ENCODE measurements at regions not wholly inside any gene's neighbourhood (a gene's known extent, or its start where the extent isn't known, plus 50 kb on each side); places are given as distances from the start of the nearest gene placed in this dataset.

DNA sequence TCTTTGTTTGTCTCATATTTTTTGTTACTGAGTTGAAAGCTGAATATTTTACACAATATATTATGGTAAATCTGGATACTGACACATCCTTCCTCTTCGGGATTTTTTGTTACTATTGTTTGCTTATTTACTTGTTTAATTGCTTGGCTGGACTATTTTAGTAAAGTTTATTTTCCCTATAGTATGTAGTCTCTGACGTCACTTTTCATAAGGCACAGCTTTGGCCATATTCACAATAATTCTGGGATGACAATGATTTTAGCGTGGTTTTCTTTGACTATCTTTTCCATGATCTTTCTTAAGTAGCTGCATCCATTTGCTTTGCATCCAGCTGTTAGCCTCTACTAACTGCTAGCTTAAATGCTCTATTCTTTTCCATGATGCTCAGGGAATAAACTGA is 552.4 kb downstream of the VGLL3 start (continued):
- TF ChIP-seq, protein P1, sequence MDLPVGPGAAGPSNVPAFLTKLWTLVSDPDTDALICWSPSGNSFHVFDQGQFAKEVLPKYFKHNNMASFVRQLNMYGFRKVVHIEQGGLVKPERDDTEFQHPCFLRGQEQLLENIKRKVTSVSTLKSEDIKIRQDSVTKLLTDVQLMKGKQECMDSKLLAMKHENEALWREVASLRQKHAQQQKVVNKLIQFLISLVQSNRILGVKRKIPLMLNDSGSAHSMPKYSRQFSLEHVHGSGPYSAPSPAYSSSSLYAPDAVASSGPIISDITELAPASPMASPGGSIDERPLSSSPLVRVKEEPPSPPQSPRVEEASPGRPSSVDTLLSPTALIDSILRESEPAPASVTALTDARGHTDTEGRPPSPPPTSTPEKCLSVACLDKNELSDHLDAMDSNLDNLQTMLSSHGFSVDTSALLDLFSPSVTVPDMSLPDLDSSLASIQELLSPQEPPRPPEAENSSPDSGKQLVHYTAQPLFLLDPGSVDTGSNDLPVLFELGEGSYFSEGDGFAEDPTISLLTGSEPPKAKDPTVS (IDR thresholded peaks at IDR 0.05; ENCODE audit: low read depth, low read length): no peak
- TF ChIP-seq IKZF1 (conservative IDR thresholded peaks at IDR 0.05): no peak

DNA sequence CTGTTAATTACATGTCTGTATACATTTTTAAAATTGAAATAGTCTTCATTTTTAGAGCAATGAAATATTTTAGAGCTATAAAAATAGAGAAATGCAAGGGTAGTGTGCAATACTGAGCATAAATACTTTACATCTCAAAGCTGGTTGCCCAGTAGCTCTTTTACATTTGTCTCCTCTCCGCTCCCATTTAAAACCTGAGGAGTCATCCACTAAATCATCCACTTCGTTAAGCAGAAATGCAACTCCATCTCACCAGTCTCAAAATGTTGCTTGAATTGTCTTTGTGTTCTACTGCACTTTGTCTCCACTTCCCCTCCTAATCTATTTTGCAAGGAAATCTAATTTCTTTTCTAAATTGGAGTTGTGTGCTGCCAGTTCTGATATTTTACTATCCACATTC is 563.6 kb downstream of the VGLL3 start:
- SMC1A ChIA-PET (ENCODE audit: uncharacterized antibody, unreplicated experiment): no interaction called here
- intact Hi-C loops (cut with micrococcal nuclease; ENCODE audit: unreplicated experiment): no loop called here
- CTCF ChIA-PET: interaction anchor here (0.8 kb wide), 1 partner anchor 9 kb away, joined by 3 read pairs; no protein-coding TSS in a partner anchor
- TF ChIP-seq KAT2A (conservative IDR thresholded peaks at IDR 0.05; ENCODE audit: control insufficient read depth, low read depth, low read length) (no peak), CHD4 (IDR thresholded peaks at IDR 0.05) (no peak), DPF2 (IDR thresholded peaks at IDR 0.05) (no peak), SMAD5 (IDR thresholded peaks at IDR 0.05; ENCODE audit: low read depth) (no peak), SREBF1 (IDR thresholded peaks at IDR 0.05; ENCODE audit: low read length) (no peak), RAD51 (IDR thresholded peaks at IDR 0.05) (no peak), RELA (IDR thresholded peaks at IDR 0.05; ENCODE audit: borderline replicate concordance, partially characterized antibody) (no peak), BACH1 (IDR thresholded peaks at IDR 0.05; ENCODE audit: borderline replicate concordance) (no peak), TARDBP (IDR thresholded peaks at IDR 0.05; ENCODE audit: borderline replicate concordance) (no peak), RUNX3 (IDR thresholded peaks at IDR 0.05; ENCODE audit: low read length) (no peak), NFIC (IDR thresholded peaks at IDR 0.05; ENCODE audit: low read depth, low read length) (no peak), NKRF (conservative IDR thresholded peaks at IDR 0.05) (no peak), EP300 (IDR thresholded peaks at IDR 0.05; ENCODE audit: borderline replicate concordance in 1 of 2, control insufficient read depth in 1 of 2, low read depth in 2 of 2, low read length in 2 of 2) (no peak), ZNF274 (IDR thresholded peaks at IDR 0.05; ENCODE audit: insufficient read depth, insufficient read length) (no peak)
- TF ChIP-seq, protein P2, sequence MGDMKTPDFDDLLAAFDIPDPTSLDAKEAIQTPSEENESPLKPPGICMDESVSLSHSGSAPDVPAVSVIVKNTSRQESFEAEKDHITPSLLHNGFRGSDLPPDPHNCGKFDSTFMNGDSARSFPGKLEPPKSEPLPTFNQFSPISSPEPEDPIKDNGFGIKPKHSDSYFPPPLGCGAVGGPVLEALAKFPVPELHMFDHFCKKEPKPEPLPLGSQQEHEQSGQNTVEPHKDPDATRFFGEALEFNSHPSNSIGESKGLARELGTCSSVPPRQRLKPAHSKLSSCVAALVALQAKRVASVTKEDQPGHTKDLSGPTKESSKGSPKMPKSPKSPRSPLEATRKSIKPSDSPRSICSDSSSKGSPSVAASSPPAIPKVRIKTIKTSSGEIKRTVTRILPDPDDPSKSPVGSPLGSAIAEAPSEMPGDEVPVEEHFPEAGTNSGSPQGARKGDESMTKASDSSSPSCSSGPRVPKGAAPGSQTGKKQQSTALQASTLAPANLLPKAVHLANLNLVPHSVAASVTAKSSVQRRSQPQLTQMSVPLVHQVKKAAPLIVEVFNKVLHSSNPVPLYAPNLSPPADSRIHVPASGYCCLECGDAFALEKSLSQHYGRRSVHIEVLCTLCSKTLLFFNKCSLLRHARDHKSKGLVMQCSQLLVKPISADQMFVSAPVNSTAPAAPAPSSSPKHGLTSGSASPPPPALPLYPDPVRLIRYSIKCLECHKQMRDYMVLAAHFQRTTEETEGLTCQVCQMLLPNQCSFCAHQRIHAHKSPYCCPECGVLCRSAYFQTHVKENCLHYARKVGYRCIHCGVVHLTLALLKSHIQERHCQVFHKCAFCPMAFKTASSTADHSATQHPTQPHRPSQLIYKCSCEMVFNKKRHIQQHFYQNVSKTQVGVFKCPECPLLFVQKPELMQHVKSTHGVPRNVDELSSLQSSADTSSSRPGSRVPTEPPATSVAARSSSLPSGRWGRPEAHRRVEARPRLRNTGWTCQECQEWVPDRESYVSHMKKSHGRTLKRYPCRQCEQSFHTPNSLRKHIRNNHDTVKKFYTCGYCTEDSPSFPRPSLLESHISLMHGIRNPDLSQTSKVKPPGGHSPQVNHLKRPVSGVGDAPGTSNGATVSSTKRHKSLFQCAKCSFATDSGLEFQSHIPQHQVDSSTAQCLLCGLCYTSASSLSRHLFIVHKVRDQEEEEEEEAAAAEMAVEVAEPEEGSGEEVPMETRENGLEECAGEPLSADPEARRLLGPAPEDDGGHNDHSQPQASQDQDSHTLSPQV (IDR thresholded peaks at IDR 0.05): no peak

More for the DNA sequence above, 563.6 kb downstream of the VGLL3 start:
- Histone ChIP-seq H3K36me3 (ENCODE audit: control insufficient read depth in 2 of 2, insufficient read depth in 2 of 2, low read length in 1 of 2) (no peaks in the 10 kb centered on the region), H3K27ac (ENCODE audit: control insufficient read depth, insufficient read depth) (no peak overlapping the region), H3K4me2 (ENCODE audit: control insufficient read depth, insufficient read depth) (no peak overlapping the region), H2AFZ (ENCODE audit: control insufficient read depth, low read depth, low read length) (no peak overlapping the region), H3K79me2 (ENCODE audit: control insufficient read depth, insufficient read depth, low read length) (no peaks in the 10 kb centered on the region), H3K4me1 (ENCODE audit: control insufficient read depth, insufficient read depth, low read length) (no peaks in the 10 kb centered on the region), H3K9ac (ENCODE audit: control insufficient read depth, insufficient read depth, low read length) (no peak overlapping the region), H3K4me3 (no peak overlapping the region), H3K27me3 (replicated peaks in 1 of 2; ENCODE audit: control insufficient read depth in 2 of 2, insufficient read depth in 2 of 2, low read length in 1 of 2) (no peaks in the 10 kb centered on the region), H3K9me3 (replicated peaks; ENCODE audit: control insufficient read depth, insufficient read depth, low read length) (no peaks in the 10 kb centered on the region), H4K20me1 (ENCODE audit: control insufficient read depth, insufficient read depth) (no peaks in the 10 kb centered on the region)
- 29% methylated on average over 2 of the region's 2 CpGs for WGBS (ENCODE audit: insufficient coverage, insufficient replicate concordance, low lambda C conversion rate, missing lambda C conversion rate)
- BruUV-seq (replicated peaks): no TSS peak
- ATAC-seq: no peak
- FAIRE-seq: no peak
- in situ Hi-C loops (cut with MboI): no loop called here
- RAD21 ChIA-PET (ENCODE audit: unreplicated experiment): no interaction called here
- no peak for DNase-seq (ENCODE audit: low read depth, low spot score)
- POLR2A ChIA-PET: no interaction called here
